ENCODE measurements at regions not wholly inside any gene's neighbourhood (a gene's known extent, or its start where the extent isn't known, plus 50 kb on each side); places are given as distances from the start of the nearest gene placed in this dataset.

GRCh38 chr7:132635127-132635526 is 58.9 kb upstream of the PLXNA4 start:
- TF ChIP-seq EZH2 (IDR thresholded peaks at IDR 0.05; ENCODE audit: insufficient read depth, poor library complexity, severe bottlenecking) (no peak), EZH2phosphoT487 (IDR thresholded peaks at IDR 0.05; ENCODE audit: insufficient read depth, low read depth) (no peak)
